Stimulated activated CD4-positive, alpha-beta T cell treated with anti-CD3 and anti-CD28 coated beads, Interleukin-15, amount 100 ng/mL, for 1 hour (primary cell): ENCODE measurements at regions not wholly inside any gene's neighbourhood (a gene's known extent, or its start where the extent isn't known, plus 50 kb on each side); places are given as distances from the start of the nearest gene placed in this dataset.

Source experiments
- DNase-seq, 2 donors: peaks; one replicate each; pipeline ENCODE4 v3.0.0-alpha.2; 2020; ENCODE audit warnings: low read depth in 1 of 2, low spot score in 1 of 2

DNA sequence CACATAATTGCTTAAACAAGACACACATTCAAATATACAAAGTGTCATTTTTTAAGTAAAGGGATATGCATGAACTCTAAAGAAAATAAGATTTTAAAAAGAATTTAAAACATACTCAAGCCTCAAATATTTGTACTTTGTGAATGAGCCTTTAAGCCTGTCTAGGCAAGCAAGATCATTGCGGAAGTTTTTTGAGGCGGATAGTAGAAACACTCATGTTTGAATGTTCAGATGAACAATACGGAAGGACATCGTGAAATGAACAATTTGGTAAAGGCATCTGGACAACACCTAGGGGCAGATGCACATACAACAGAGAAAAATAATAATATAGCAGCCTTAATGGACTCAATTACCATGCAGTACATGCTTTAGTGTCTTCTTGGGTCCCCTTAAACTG lies 928.9 kb downstream of the TFAP2A start:
- DNase-seq, result no peak

DNA sequence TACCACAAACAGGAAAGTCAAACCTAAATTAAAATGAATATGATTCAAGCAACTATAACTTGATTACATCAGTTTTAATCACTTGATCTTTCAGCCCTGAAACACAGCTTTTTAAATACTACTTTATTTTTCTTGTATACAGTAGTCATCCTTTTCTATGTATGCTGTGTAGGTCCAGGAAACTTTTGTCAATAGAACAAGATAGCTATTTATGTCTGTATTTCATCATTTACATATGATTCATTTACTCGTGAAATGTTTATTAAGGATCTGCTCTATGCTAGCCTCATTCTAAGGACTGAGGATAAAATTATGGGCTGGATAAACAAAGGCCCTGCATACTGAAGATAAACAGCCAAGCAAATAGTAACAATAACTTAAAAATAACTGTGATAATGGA lies 930.2 kb downstream of the TFAP2A start:
- no peak for DNase-seq

DNA sequence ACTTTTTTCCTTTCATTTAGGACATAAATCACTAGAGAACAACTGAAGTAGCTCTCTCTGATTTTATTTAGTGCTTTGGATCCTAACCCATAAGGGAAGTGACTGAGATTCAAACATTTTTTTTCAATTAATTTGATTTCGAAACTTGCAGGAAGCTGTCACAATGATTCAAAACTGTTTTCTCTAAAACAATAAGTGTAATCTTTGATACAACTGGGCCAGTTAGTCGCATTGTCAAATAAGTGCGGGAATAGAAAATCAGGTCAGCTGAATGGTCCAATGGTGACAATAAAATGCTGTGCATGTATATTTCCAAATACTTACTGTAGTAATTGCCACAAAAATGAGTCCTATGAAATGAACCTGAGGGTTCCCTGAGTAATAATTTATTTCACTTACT lies 930.8 kb downstream of the TFAP2A start:
- no peak for DNase-seq

DNA sequence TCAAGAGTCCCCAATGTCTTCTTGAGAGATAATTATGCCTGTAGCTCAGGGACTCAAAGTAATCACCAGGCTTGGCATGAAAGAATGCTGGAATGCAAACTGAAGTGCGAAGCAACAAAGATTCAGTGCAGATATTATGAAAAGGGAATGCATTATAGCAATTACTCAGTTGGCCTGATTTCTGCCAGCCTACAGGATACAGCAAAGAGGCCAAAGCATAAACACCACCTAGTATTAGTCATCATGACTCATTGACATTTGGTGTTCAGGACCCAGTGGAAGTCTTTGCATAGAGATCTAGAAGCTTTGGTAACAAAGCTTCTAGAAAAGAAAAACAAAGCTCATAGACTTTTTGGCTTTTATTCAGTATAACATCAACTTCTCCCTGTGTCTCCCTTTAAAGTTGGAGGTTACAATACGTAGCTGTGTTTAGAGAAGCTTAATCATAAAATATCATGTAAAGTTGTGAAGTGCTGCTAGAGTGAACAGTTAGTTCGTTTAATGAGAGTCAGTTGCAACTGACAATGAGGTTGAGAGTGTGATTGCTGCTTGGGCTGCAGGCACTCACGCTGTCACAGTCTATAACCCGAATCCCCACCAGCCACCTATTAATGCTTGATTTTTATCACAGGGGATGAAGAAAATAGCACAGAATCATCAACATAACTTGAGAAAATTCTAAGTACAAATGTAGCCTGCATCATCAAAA lies 932.7 kb downstream of the TFAP2A start:
- DNase-seq, result no peak

DNA sequence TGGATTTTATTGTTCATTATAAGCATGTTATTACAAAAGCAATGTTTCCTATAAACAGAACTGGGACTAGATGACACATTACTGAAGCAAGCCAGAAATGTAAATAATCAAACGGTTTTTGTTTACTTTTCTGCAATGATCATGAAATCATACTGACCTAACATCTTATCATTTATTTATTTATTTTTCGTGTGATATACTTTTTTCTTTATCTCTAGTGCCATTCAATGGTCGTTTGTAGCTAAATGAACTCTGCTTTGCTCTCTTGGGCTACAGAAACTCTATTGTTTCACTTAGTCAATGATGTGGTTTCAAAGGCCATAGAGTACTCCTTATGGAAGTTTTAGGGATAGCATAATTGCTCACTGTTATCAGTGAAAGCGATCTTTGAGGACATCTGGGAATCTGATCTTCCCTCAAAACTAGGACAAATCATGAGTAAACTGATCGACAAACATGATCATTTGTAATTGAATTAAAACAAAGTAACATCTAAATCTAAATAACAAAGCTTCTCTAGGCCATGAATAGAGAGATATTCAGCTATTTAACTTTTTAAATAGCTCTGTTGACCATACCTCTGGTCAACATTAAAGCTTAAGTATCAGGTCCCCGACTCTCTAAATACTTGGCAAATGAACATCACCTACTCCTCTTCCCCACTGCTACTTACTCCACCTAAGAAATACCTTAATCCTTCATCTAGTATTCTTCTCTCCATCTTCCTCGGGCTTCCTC lies 933.4 kb downstream of the TFAP2A start:
- DNase-seq, result no peak

DNA sequence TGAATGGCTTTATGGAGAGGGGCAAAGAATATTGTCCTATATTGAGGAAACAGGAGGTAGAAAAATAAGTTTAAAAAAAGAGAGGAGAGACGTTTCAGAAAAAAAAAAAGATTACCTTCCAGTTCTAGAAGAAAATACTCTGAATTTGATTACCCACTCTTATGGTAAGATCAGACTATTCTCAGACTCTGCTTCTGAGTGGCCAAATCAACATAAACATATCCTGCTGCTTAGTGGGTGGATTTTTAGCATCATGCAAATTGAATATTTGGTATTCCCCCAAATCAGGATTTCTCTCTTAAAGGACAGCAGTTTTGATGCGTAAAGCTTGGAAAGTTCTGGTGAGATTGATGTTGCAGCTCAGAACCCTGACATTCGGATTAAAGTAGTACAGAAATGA lies 946.6 kb downstream of the TFAP2A start:
- no peak for DNase-seq

DNA sequence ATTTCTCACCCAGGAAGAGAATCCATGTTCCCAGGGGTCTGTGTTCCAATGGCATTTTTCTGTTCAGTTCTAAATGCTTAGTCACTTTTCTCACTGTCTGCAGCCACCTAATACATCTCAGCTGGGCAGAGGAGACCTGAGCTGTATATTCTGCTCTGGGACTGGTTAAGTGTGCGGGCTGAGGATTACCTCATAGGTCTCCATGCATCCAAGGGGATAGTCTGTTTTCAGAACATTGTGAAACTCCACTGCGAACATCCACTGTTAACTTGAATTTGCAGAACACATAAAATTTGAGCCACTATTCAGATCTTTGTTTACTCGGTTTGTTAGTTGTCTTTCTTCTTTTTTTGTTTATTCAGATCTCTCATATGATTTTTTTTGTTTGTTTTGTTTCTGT lies 947.1 kb downstream of the TFAP2A start:
- DNase-seq, result no peak

DNA sequence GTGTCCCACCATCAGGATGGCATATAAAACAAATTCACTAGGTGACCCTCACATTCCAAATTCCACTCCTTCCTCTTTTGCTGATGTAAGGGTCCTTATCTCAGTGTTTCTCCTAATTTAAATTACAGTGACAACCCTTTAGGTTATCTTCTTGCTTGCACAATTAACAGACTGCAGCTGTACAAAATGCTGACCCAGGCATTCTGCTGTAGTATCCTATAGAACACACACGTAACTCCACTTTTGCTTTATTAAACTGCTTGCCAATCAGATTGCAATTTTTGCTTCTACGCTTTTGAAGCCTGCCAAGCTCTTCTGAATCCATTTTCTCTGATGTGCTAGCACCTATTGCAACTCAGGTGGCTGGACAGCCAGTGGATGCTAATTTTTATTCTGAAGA lies 950.3 kb downstream of the TFAP2A start:
- no peak for DNase-seq

DNA sequence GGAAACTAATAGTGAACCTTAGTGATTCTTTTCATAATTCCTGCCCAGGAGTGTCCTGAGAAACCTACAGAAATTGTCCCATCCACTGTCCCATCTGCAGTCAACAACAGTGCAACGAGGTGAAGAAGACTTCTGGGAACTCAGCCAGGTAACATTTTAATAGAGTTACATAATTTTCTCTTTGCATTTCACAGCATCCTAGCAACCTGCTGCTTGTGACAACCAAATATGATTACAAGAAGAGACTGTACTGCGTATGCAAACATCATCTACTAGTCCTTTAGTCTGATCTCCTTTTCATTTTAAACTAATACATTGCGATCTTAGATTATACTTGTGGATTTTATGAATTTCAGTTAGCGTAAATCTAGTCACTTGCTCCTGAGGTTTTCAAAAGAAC lies 951.6 kb downstream of the TFAP2A start:
- no peak for DNase-seq

DNA sequence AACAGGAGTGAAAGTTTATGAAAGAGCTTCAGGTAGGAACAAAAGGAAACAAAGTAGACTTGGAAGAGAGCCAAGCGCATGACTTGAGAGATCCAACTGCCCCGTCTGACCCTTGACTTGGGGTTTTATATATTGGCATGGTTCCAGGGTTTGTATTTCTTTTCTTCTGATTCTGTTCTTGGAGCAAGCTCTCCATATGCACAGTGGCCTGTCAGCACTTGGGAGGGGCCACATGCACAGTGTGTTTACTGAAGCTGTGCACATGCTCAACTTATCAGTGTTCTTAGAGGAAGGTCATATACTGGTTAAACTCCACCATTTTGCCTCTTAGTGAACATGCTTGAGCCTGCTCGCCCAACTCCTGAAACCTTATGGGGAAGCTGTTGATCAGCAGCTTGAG lies 953.7 kb downstream of the TFAP2A start:
- no peak for DNase-seq

DNA sequence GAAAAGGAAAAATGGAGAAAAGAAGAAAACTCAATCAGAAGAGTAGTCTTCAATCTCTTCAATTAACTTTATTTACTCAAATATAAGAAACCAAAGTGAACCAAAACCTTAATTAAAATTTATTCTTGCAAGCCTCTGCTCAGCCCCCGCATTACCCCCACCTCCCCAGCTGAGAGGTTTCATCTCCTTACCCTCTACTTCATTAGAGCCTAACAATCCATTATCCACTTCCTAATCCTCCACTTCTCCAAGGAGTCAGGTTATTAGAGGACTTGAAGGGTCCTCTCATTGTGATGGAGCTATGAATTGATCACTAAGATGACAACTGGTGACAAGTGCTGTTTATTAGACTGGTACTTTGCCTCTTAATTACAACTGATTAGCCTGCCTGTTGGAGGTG lies 956.5 kb downstream of the TFAP2A start:
- DNase-seq, result no peak

DNA sequence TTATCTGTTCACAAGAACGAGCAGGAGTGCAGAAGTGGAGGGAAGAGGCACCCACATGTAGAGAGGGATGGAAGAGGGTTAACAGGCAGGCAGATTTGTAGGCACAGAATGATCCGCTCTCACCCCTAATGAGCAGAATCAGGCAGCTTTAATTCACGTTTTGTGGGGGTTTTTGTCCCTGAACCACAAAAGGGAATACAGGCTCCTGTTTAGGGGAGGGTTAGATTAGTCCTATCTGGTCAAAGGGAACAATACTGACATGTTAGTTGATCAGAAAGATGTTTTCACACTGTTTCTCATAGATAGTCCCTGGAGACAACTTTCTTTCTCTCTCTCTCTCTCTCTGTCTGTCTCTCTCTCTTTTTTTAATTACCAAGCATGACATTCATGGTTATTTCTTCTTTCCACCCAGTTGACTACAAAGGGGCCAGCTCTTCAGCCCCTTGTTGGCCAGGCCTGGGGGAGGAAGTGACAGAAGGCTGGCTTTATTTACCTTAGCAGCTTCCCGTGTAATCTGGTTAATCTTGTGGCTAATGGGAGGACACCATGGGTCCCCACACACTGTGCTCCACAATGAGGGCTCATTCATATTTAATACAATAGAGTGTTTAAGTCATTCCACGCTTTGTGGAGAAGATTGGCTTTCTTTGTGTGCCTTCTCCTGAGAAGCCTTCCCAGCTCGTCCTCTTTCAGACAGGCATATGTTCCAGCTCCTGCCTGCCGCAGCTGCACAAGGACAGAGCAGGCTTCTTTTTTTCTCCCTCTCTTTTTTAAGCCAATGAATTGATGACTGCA lies 958.8 kb downstream of the TFAP2A start:
- no peak for DNase-seq

DNA sequence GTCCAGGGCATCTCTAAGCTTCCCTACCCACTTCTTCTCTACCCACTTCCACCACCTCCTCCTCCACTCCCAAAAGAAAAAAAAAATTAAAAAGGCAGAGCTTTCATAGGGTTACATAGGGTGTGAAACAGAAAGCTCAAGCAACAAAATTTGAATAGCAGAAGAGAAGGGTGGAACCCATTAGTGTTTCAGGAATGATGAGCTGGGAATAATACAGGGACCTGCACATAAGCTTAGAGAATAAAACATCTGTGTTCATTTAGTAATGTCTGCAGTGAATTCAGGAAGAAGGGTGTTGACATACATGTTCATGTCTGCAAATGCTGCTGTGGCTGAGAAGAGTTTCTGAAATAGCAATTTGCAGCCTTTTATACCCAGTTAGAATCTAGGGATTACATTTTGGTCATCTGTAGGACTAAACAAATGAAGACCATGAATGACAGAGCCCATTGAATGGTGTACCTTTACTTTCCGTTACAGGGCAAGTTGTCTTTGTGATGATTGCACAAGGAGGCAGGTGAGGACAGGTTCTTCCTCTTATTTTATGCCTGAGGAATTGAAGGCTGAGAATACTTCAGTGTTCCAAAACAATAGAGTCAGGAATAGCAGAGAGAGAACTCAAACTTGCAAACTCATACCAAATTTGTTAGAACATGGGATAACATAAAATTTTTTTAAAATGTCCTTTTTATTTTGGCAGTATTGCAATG lies 975.1 kb downstream of the TFAP2A start:
- DNase-seq, result no peak

DNA sequence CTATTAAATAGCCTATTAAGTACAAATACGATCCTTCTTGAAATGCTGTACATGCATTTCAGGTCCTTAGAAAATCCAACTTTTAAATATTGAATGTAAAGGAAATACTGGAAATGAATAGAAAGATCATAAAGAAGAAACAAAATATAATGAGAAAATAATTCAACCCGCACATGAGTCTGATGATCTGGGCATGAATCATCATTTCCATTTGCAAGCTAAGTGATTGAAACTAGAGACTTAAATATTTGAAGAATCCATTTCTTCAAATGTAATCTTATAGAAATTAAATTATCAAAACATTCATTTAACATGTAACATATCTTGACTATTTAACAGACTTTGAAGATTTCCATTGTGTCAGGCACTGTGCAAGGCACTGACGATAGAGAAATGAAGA lies 977.0 kb downstream of the TFAP2A start:
- no peak for DNase-seq

DNA sequence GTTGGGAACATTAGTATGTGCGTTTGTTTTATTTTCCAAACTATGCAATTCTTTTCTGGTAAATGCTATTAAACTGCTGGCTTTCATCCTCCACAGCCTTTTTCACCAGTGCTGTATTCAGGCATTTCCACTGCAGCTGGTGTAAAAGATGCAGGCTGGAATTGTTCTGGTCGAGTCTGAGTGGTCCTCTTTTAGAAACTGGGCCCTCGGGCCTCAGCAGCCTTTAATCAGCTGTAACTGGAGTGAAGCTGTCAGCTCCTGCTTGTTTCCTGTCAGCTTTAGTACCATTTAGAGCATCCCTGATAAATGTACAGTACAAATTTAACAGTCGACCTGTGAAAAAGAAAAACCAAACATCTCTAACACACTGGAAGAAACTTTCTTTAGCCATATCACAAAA lies 979.6 kb downstream of the TFAP2A start:
- no peak for DNase-seq

DNA sequence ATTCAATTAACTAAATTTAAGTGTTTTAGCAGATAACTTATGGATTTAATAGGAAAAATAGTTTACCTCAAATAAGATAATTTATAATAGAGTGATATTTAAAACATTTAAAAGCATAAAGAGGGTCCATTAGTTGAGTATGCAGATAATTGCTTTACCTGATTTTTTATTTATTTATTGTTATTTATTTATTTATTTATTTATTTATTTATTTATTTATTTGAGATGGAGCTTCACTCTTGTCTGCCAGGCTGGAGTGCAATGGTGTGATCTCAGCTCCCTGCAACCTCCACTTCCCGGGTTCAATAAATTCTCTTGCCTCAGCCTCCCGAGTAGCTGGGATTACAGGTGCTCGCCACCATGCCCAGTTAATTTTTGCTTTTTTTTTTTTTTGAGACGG lies 982.9 kb downstream of the TFAP2A start:
- DNase-seq, result no peak

DNA sequence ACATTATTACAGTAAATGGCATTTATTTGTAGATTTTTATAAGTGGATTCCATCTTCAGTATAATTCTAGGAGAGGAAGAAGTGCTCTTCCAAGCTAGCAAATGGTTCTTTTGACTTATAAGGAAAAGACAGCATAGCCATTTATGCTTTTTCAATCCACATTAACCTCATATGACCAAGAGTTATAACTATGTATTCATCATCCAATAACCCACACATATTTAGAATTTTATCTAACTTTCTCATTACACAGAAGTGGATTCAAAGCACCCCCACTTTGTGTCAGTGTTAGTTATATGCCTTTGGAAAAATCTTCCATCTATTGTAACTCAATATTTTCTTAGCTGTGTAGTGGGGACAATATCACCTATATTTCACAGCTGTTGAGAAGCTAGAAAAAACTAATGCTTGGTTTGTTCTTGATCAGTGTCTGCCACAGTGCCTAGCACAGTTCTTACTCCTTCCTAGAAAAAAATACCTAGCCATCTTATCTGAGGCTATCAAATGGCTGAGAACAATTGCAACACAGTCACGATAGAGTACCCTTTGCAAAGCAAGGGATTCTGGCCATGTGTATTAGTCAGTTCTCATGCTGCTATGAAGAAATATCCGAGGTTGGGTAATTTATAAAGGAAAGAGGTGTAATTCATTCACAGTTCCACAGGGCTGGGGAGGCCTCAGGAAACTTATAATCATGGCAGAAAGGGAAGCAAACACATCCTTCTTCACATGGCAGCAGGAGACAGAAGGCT lies 986.3 kb downstream of the TFAP2A start:
- DNase-seq, result no peak

DNA sequence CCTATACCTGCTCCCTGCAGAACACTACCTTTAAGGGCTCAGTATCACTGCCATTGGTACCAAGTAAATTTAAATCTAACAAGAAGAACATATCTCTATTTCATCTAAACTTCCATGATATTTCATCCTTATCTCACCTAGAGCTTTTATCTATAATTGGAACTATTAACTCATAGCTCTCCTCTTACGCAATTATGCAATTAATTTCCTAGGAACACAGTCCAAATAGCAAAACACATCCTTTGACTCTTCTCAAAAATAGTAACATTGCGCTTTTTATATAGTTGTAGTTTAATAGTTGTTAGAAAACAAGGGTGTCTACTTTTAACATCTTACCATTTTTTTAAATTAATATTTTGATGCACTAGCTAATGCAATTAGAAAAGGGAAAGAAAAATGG lies 986.8 kb upstream of the SLC35B3 start:
- no peak for DNase-seq

DNA sequence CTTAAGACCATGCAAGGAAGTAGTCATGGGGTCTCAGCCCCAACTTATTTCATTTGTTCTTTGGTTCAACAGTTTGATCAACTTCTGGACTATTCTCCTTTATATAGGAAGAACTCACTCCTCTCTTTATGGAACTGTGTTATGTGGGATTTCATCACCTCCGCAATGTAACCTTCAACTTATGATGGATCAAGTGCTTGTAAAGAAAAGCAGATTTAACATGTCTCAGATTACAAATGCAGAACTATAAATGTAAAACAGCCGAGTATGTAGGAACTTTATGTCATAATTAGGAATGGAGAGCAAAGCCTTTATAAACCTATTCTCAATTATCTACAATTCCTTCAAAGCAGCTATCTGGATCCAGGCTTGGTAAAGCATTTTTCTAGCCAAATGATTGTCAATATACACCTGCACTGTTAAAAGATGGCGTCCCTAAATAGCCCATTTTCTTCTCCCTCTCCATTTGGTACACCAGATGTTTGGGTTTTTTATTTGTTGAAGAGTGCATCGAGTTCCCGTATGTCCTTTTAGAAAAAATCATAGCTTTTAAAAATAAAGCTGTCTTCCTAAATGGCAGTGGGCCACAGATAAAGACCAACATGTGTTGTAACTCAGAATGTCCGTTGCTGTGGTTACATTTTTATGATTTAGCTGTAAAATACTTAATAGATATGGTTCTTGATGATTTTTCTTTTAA lies 985.1 kb upstream of the SLC35B3 start:
- DNase-seq, result no peak

DNA sequence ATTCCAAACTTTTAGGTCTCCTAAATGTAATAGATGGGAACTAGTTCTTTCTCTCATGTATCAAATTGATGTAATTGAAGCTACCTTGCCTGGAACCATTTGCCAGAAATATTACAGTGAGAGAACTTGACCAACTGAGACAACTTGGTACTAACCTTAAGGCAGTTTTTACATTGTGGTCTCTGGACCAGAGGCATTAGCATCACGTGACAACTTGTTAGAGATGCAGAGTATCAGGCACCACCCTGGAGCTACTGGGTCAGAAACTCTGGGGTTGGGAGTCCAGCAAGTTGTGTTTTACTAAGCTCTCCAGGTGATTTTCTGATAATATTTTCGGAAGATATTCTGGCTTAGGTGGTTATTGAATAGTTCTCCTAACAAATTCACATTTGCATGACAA lies 982.1 kb upstream of the SLC35B3 start:
- DNase-seq, result no peak
